Stomach (tissue), 4 donors: ENCODE measurements at regions not wholly inside any gene's neighbourhood (a gene's known extent, or its start where the extent isn't known, plus 50 kb on each side); places are given as distances from the start of the nearest gene placed in this dataset.

Source experiments
- CTCF ChIP-seq, 7 experiments: fragments of 450-650 bp in 4 of 7; fragments of 200-600 bp in 3 of 7; sonication (generic) in 3 of 7; IDR thresholded peaks; one replicate each; pipeline ENCODE4 v1.5.1; 2016 to 2019; ENCODE audit warnings: antibody characterized with exemption in 7 of 7, control low read depth in 2 of 7, mild to moderate bottlenecking in 1 of 7
- EP300 ChIP-seq: sonication (generic); formaldehyde crosslinking; IDR thresholded peaks from one replicate; pipeline ENCODE4 v1.6.1; 2017; ENCODE audit warnings: antibody characterized with exemption
- POLR2A ChIP-seq, 4 donors: fragments of 450-650 bp; IDR thresholded peaks; one replicate each; pipeline ENCODE4 v1.6.1; 2016; ENCODE audit warnings: antibody characterized with exemption in 4 of 4, control low read depth in 2 of 4, mild to moderate bottlenecking in 1 of 4, moderate library complexity in 1 of 4
- POLR2AphosphoS5 ChIP-seq, 3 donors: sonication (generic); formaldehyde crosslinking; IDR thresholded peaks; one replicate each; pipeline ENCODE4 v1.6.1; 2016; ENCODE audit warnings: antibody characterized with exemption in 3 of 3

- TF ChIP-seq CTCF (IDR thresholded peaks at IDR 0.05) (no peak), POLR2A (IDR thresholded peaks at IDR 0.05) (no peak), EP300 (no peak), POLR2AphosphoS5 (IDR thresholded peaks at IDR 0.05) (no peak)
Measured at GRCh38 chr3:178272841-178273240, 263.4 kb upstream of the KCNMB2 start.
